NT2/D1 (cell line): ENCODE measurements at regions not wholly inside any gene's neighbourhood (a gene's known extent, or its start where the extent isn't known, plus 50 kb on each side); places are given as distances from the start of the nearest gene placed in this dataset.

Experiments used
- YY1 ChIP-seq: IDR thresholded peaks from 2 replicates; pipeline ENCODE4 v1.6.1; 2011; ENCODE audit not compliant: insufficient read length, insufficient read depth
- ZNF274 ChIP-seq: IDR thresholded peaks from 2 replicates; pipeline ENCODE4 v1.6.1; 2011; ENCODE audit warnings: mild to moderate bottlenecking, low read depth, low read length

DNA sequence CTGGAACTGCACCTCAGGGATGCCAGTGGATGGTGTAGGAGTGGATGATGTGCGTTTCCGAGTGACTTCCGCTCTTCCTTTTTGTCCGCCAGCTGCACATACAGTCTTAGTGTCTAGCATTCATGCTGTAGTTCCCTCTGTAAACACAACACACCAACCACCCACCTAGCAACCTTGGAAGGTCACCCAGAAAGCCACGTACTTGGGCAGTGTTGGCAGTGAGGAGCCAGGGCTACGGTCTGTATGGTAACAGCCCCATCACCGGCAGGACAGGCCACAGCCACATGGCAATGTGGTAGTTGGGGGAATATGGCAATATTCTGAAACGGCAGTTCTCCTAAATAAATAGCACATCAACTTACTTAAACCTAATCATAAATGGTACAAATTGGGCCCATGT is 613.5 kb upstream of the MGMT start:
- TF ChIP-seq ZNF274 (no peak), YY1 (no peak)
